Stomach (tissue), 4 donors: ENCODE measurements at regions not wholly inside any gene's neighbourhood (a gene's known extent, or its start where the extent isn't known, plus 50 kb on each side); places are given as distances from the start of the nearest gene placed in this dataset.

Experiments
- CTCF ChIP-seq, 7 experiments: fragments of 450-650 bp in 4 of 7; fragments of 200-600 bp in 3 of 7; sonication (generic) in 3 of 7; IDR thresholded peaks; one replicate each; pipeline ENCODE4 v1.5.1; 2016 to 2019; ENCODE audit warnings: antibody characterized with exemption in 7 of 7, control low read depth in 2 of 7, mild to moderate bottlenecking in 1 of 7
- POLR2AphosphoS5 ChIP-seq, 3 donors: sonication (generic); formaldehyde crosslinking; IDR thresholded peaks; one replicate each; pipeline ENCODE4 v1.6.1; 2016; ENCODE audit warnings: antibody characterized with exemption in 3 of 3

- TF ChIP-seq CTCF (IDR thresholded peaks at IDR 0.05) (no peak), POLR2AphosphoS5 (IDR thresholded peaks at IDR 0.05) (no peak)
Observed at GRCh38 chr5:91277093-91277626, 106.0 kb downstream of the ARRDC3 start.
